Endodermal cell (in vitro differentiated cells): ENCODE measurements at regions not wholly inside any gene's neighbourhood (a gene's known extent, or its start where the extent isn't known, plus 50 kb on each side); places are given as distances from the start of the nearest gene placed in this dataset.
A peak's percentile ranks its signal among the peaks of the same experiment; 100 is the strongest.

ENCODE experiments used
- DNase-seq: peaks from one replicate; pipeline ENCODE4 v3.0.0-alpha.2; 2017
- H3K27ac ChIP-seq: 2 replicates; pipeline ENCODE4 v1.5.1; 2013; ENCODE audit warnings: mild to moderate bottlenecking, low read depth, low read length, moderate library complexity
- H3K27me3 ChIP-seq: 2 replicates; pipeline ENCODE4 v1.6.1; 2013; ENCODE audit warnings: mild to moderate bottlenecking, low read length, moderate library complexity; ENCODE audit not compliant: insufficient read depth, control insufficient read depth, poor library complexity, severe bottlenecking
- H3K36me3 ChIP-seq: 2 replicates; pipeline ENCODE4 v1.7.0; 2013; ENCODE audit warnings: mild to moderate bottlenecking, low read length, moderate library complexity; ENCODE audit not compliant: control insufficient read depth, insufficient read depth
- H3K4me1 ChIP-seq: one replicate; pipeline ENCODE4 v1.7.0; 2013; ENCODE audit warnings: low read length; ENCODE audit not compliant: control insufficient read depth, insufficient read depth
- H3K4me3 ChIP-seq: 2 replicates; pipeline ENCODE4 v1.5.1; 2013; ENCODE audit warnings: mild to moderate bottlenecking, low read length, moderate library complexity
- H3K9ac ChIP-seq: 2 replicates; pipeline ENCODE4 v1.6.1; 2013; ENCODE audit warnings: mild to moderate bottlenecking, low read length, moderate library complexity; ENCODE audit not compliant: poor library complexity, severe bottlenecking; ENCODE audit errors: extremely low read depth
- H3K9me3 ChIP-seq: 2 replicates; pipeline ENCODE4 v1.6.1; 2013; ENCODE audit warnings: mild to moderate bottlenecking, low read length, moderate library complexity; ENCODE audit not compliant: control insufficient read depth
- H3K27ac Mint-ChIP-seq: 2 replicates; pipeline ENCODE4 v1.8.0; 2020; ENCODE audit warnings: mixed read lengths
- H3K27me3 Mint-ChIP-seq: 2 replicates; pipeline ENCODE4 v1.8.0; 2021; ENCODE audit warnings: mild to moderate bottlenecking, mixed read lengths; ENCODE audit not compliant: insufficient read depth
- H3K36me3 Mint-ChIP-seq: 2 replicates; pipeline ENCODE4 v1.8.0; 2020; ENCODE audit warnings: low read depth, mixed read lengths
- H3K4me1 Mint-ChIP-seq: 2 replicates; pipeline ENCODE4 v1.8.0; 2020; ENCODE audit warnings: mixed read lengths
- H3K4me3 Mint-ChIP-seq: 2 replicates; pipeline ENCODE4 v1.8.0; 2020; ENCODE audit warnings: mild to moderate bottlenecking, moderate library complexity, mixed read lengths
- H3K9me3 Mint-ChIP-seq: 2 replicates; pipeline ENCODE4 v1.8.0; 2020; ENCODE audit warnings: mild to moderate bottlenecking, mixed read lengths
- CTCF ChIP-seq: fragments of 200-600 bp; sonication (generic); conservative IDR thresholded peaks from 2 replicates; pipeline ENCODE4 v1.5.0; 2021; ENCODE audit warnings: antibody characterized with exemption, mild to moderate bottlenecking
- WGBS, 2 experiments: methylation state at CpG; one replicate each; pipeline versions ENCODE4 v1.1.5 to v1.1.7; 2013; ENCODE audit warnings: missing lambda C conversion rate in 2 of 2, mixed read lengths in 1 of 2; ENCODE audit not compliant: insufficient coverage in 1 of 2, insufficient read length in 1 of 2; 5-methylcytosine and 5-hydroxymethylcytosine counted together

- H3K27me3 Mint-ChIP-seq = no peaks in the 10 kb centered on the region
These were observed 240.9 kb downstream of the RNF152 start for GRCh38 chr18:61651880-61652268.

GRCh38 chr18:61651145-61651879 is 241.5 kb downstream of the RNF152 start:
- Histone ChIP-seq H3K27me3 (no peaks in the 10 kb centered on the region), H3K9ac (no peak overlapping the region), H3K4me1 (peaks cover 8% of the 10 kb centered on the region), H3K36me3 (no peaks in the 10 kb centered on the region), H3K27ac (no peak overlapping the region), H3K9me3 (no peaks in the 10 kb centered on the region), H3K4me3 (no peak overlapping the region)
- 79 to 90% methylated on average over 2 of the region's 3 CpGs for WGBS, 2 experiments
- Mint-ChIP-seq H3K4me1 (peaks cover 46% of the 10 kb centered on the region), H3K27ac (no peak overlapping the region), H3K9me3 (peaks cover 6% of the 10 kb centered on the region), H3K36me3 (peaks cover 3% of the 10 kb centered on the region), H3K4me3 (no peak overlapping the region), H3K27me3 (no peaks in the 10 kb centered on the region)
- TF ChIP-seq CTCF = no peak
- no peak for DNase-seq

More at GRCh38 chr18:61651880-61652268, 240.9 kb downstream of the RNF152 start:
- Mint-ChIP-seq H3K4me3 (no peak overlapping the region), H3K4me1 (peaks cover 41% of the 10 kb centered on the region), H3K27ac (peak overlapping the region; percentile 61), H3K36me3 (peaks cover 3% of the 10 kb centered on the region), H3K9me3 (peaks cover 6% of the 10 kb centered on the region)
- DNase-seq = no peak
- Histone ChIP-seq H3K36me3 (no peaks in the 10 kb centered on the region), H3K9me3 (peaks cover 4% of the 10 kb centered on the region), H3K27ac (no peak overlapping the region), H3K4me1 (peaks cover 8% of the 10 kb centered on the region), H3K4me3 (no peak overlapping the region), H3K9ac (no peak overlapping the region), H3K27me3 (no peaks in the 10 kb centered on the region)
- WGBS, 2 experiments = 88 to 97% methylated on average over 4 of the region's 4 CpGs
- TF ChIP-seq CTCF = no peak

GRCh38 chr18:61643884-61644647 is 248.7 kb downstream of the RNF152 start:
- Histone ChIP-seq H3K9me3 (no peaks in the 10 kb centered on the region), H3K9ac (no peak overlapping the region), H3K4me3 (no peak overlapping the region), H3K27me3 (no peaks in the 10 kb centered on the region), H3K27ac (no peak overlapping the region), H3K4me1 (peaks cover 15% of the 10 kb centered on the region), H3K36me3 (no peaks in the 10 kb centered on the region)
- WGBS, 2 experiments = 83 to 92% methylated on average over 3 to 8 of the region's 8 CpGs
- H3K4me1 Mint-ChIP-seq = peaks cover 39% of the 10 kb centered on the region
- TF ChIP-seq CTCF = no peak
- peaks cover 10% of the 10 kb centered on the region for H3K27me3 Mint-ChIP-seq
- H3K9me3 Mint-ChIP-seq = peaks cover 3% of the 10 kb centered on the region
- DNase-seq = no peak
- no peak overlapping the region for H3K27ac Mint-ChIP-seq
- peaks cover 2% of the 10 kb centered on the region for H3K36me3 Mint-ChIP-seq
- H3K4me3 Mint-ChIP-seq = no peak overlapping the region
